ENCODE measurements at regions not wholly inside any gene's neighbourhood (a gene's known extent, or its start where the extent isn't known, plus 50 kb on each side); places are given as distances from the start of the nearest gene placed in this dataset.

- no peak for TF ChIP-seq FOXP2 (optimal IDR thresholded peaks at IDR 0.05; ENCODE audit: borderline replicate concordance, extremely low read depth, extremely low read length, insufficient read depth)
- no peak for TF ChIP-seq POLR2AphosphoS5 (IDR thresholded peaks at IDR 0.05; ENCODE audit: low read depth, low read length)
- no peak for TF ChIP-seq REST (IDR thresholded peaks at IDR 0.05; ENCODE audit: insufficient read depth in 1 of 2, low read depth in 2 of 2, low read length in 2 of 2)
- no peak for TF ChIP-seq SIN3A (IDR thresholded peaks at IDR 0.05; ENCODE audit: borderline replicate concordance, insufficient read depth, low read length)
- no peak for TF ChIP-seq TAF1 (IDR thresholded peaks at IDR 0.05; ENCODE audit: borderline replicate concordance, insufficient read depth, low read length)
Measured at GRCh38 chr9:19583890-19584289, 175.1 kb downstream of the ACER2 start.

GRCh38 chr9:19577411-19577810 is 168.6 kb downstream of the ACER2 start:
- no peak for TF ChIP-seq POLR2AphosphoS5 (IDR thresholded peaks at IDR 0.05; ENCODE audit: low read depth, low read length)
- no peak for TF ChIP-seq SIN3A (IDR thresholded peaks at IDR 0.05; ENCODE audit: borderline replicate concordance, insufficient read depth, low read length)
- TF ChIP-seq TAF1 (IDR thresholded peaks at IDR 0.05; ENCODE audit: borderline replicate concordance, insufficient read depth, low read length), result no peak
- no peak for TF ChIP-seq REST (IDR thresholded peaks at IDR 0.05; ENCODE audit: insufficient read depth in 1 of 2, low read depth in 2 of 2, low read length in 2 of 2)
- no peak for TF ChIP-seq FOXP2 (optimal IDR thresholded peaks at IDR 0.05; ENCODE audit: borderline replicate concordance, extremely low read depth, extremely low read length, insufficient read depth)

DNA sequence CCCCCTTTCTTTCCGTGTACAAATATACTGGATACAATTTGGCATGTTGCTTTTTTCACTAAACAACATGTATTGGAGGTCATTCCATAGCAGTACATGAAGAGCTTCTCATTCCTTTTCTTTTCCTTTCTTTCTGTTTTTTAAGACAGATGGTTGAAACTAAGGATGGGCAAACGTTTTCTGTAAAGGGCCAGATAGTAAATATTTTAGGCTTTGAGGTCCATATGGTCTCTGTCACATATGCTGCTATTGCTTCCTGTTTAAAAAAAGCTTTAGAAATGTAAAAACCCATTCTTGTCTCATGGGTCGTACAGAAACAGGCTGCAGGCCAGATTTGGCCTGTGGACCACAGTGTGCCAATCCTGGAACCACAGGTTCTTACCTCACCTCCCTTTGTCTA is 160.1 kb downstream of the ACER2 start:
- TF ChIP-seq REST (IDR thresholded peaks at IDR 0.05; ENCODE audit: insufficient read depth in 1 of 2, low read depth in 2 of 2, low read length in 2 of 2), result no peak
- no peak for TF ChIP-seq POLR2AphosphoS5 (IDR thresholded peaks at IDR 0.05; ENCODE audit: low read depth, low read length)
- no peak for TF ChIP-seq FOXP2 (optimal IDR thresholded peaks at IDR 0.05; ENCODE audit: borderline replicate concordance, extremely low read depth, extremely low read length, insufficient read depth)
- no peak for TF ChIP-seq SIN3A (IDR thresholded peaks at IDR 0.05; ENCODE audit: borderline replicate concordance, insufficient read depth, low read length)
- no peak for TF ChIP-seq TAF1 (IDR thresholded peaks at IDR 0.05; ENCODE audit: borderline replicate concordance, insufficient read depth, low read length)

- TF ChIP-seq REST (IDR thresholded peaks at IDR 0.05; ENCODE audit: insufficient read depth in 1 of 2, low read depth in 2 of 2, low read length in 2 of 2), result no peak
- no peak for TF ChIP-seq SIN3A (IDR thresholded peaks at IDR 0.05; ENCODE audit: borderline replicate concordance, insufficient read depth, low read length)
- no peak for TF ChIP-seq POLR2AphosphoS5 (IDR thresholded peaks at IDR 0.05; ENCODE audit: low read depth, low read length)
- TF ChIP-seq FOXP2 (optimal IDR thresholded peaks at IDR 0.05; ENCODE audit: borderline replicate concordance, extremely low read depth, extremely low read length, insufficient read depth), result no peak
- no peak for TF ChIP-seq TAF1 (IDR thresholded peaks at IDR 0.05; ENCODE audit: borderline replicate concordance, insufficient read depth, low read length)
Measured at GRCh38 chr9:19564396-19565061, 155.7 kb downstream of the ACER2 start.
